Prostate gland (tissue), 2 donors: ENCODE measurements at regions not wholly inside any gene's neighbourhood (a gene's known extent, or its start where the extent isn't known, plus 50 kb on each side); places are given as distances from the start of the nearest gene placed in this dataset.

Experiments
- CTCF ChIP-seq, 4 experiments: fragments of 200-600 bp in 2 of 4; fragments of 450-650 bp in 2 of 4; sonication (generic) in 2 of 4; IDR thresholded peaks; 1 replicate in 3 of 4; 2 replicates in 1 of 4; pipeline ENCODE4 v1.5.1; 2016 to 2019; ENCODE audit warnings: antibody characterized with exemption in 4 of 4, mild to moderate bottlenecking in 2 of 4, moderate library complexity in 2 of 4
- POLR2A ChIP-seq: fragments of 450-650 bp; IDR thresholded peaks from one replicate; pipeline ENCODE4 v1.6.1; 2016; ENCODE audit warnings: antibody characterized with exemption, mild to moderate bottlenecking

DNA sequence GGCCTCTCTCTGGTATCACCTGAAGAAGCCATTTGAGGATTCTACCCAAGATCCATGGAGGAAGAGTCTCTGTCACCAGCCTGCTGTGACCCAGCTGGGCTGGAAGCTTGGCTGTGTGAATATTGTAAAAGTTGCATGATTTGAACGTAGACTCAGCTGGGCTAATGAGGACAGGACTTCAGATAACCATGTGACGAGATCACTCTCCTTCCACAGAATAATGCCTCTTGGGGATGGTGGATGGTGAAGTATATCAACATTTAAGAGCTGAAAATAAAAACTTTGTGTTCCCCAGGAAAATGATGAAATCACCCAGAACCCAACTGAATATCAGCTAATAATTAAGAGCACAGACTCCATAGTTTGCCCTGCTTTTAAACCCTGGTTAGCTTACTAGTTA lies 427.9 kb downstream of the CD83 start:
- TF ChIP-seq CTCF (IDR thresholded peaks at IDR 0.05) (no peak), POLR2A (no peak)
